ENCODE measurements at regions not wholly inside any gene's neighbourhood (a gene's known extent, or its start where the extent isn't known, plus 50 kb on each side); places are given as distances from the start of the nearest gene placed in this dataset.

DNA sequence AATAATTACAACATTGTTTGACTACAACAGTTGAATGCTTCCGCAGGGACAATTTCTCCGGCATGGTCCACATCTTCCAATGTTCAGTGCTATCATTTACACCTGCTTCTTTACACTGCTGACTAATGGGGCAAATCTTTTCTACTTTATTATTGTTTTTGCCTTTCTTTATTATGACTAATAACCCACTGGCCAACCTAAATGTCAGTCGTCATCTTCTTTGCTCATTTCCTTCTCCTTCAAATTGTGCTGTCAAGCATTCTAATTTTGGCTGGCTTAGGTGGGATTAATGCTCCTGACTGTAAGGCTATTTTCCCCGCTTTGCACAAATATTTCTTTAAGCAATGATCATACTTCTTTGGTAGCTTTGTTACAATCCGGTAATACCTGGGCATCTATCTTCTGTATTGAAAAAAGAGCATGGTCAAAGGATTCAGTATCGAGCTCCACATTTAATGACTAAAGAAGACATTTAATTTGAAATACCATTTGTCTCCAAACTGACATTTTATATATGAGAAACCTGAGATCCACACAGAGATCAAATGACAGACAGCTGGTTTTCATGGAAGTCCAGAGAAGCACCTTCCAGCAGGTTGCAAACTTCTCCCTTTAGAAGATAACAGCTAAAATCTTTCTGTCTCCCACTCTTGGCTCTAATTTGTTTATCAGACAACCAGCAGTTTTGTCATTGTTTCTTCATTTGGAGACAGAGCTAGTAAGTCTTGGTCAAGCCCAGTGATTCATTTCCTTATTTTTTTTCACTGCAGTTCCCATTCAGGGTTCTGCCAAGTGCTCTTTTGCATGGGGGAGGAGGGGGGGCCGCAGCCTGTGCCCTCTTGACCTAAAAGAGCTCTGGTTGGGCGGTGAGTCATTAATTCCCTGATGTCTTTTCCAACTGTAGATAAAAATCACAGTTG is 132.9 kb downstream of the SOCS6 start (continued):
- TF ChIP-seq RAD21 (conservative IDR thresholded peaks at IDR 0.05 in 1 of 2, IDR thresholded peaks at IDR 0.05 in 1 of 2) (peak; percentile 37 to 58; a peak in 4 of 5 replicates), NFE2L2 (conservative IDR thresholded peaks at IDR 0.05; ENCODE audit: low read length) (no peak), POLR2AphosphoS2 (conservative IDR thresholded peaks at IDR 0.05; ENCODE audit: low read length) (no peak), HOXB5 (CRISPR knock-in tag; IDR thresholded peaks at IDR 0.05) (no peak; the same call in 1 of the 2 replicates), E2F6 (IDR thresholded peaks at IDR 0.05; ENCODE audit: borderline replicate concordance, low read depth) (no peak), EP300 (IDR thresholded peaks at IDR 0.05) (peak; percentile 92 to 96; a peak in 4 of 5 replicates), HMGXB4 (CRISPR knock-in tag; IDR thresholded peaks at IDR 0.05; ENCODE audit: borderline replicate concordance) (no peak), MAX (IDR thresholded peaks at IDR 0.05) (peak; percentile 79), ESRRA (IDR thresholded peaks at IDR 0.05; ENCODE audit: borderline replicate concordance, low read length) (no peak), JUNB (IDR thresholded peaks at IDR 0.05) (peak; percentile 94; the same call in 1 of the 2 replicates), CBX2 (IDR thresholded peaks at IDR 0.05; ENCODE audit: borderline replicate concordance, low read depth) (no peak), KDM5A (IDR thresholded peaks at IDR 0.05) (no peak)
- TF ChIP-seq, protein P1, sequence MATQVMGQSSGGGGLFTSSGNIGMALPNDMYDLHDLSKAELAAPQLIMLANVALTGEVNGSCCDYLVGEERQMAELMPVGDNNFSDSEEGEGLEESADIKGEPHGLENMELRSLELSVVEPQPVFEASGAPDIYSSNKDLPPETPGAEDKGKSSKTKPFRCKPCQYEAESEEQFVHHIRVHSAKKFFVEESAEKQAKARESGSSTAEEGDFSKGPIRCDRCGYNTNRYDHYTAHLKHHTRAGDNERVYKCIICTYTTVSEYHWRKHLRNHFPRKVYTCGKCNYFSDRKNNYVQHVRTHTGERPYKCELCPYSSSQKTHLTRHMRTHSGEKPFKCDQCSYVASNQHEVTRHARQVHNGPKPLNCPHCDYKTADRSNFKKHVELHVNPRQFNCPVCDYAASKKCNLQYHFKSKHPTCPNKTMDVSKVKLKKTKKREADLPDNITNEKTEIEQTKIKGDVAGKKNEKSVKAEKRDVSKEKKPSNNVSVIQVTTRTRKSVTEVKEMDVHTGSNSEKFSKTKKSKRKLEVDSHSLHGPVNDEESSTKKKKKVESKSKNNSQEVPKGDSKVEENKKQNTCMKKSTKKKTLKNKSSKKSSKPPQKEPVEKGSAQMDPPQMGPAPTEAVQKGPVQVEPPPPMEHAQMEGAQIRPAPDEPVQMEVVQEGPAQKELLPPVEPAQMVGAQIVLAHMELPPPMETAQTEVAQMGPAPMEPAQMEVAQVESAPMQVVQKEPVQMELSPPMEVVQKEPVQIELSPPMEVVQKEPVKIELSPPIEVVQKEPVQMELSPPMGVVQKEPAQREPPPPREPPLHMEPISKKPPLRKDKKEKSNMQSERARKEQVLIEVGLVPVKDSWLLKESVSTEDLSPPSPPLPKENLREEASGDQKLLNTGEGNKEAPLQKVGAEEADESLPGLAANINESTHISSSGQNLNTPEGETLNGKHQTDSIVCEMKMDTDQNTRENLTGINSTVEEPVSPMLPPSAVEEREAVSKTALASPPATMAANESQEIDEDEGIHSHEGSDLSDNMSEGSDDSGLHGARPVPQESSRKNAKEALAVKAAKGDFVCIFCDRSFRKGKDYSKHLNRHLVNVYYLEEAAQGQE (IDR thresholded peaks at IDR 0.05): no peak
- TF ChIP-seq, protein P2, sequence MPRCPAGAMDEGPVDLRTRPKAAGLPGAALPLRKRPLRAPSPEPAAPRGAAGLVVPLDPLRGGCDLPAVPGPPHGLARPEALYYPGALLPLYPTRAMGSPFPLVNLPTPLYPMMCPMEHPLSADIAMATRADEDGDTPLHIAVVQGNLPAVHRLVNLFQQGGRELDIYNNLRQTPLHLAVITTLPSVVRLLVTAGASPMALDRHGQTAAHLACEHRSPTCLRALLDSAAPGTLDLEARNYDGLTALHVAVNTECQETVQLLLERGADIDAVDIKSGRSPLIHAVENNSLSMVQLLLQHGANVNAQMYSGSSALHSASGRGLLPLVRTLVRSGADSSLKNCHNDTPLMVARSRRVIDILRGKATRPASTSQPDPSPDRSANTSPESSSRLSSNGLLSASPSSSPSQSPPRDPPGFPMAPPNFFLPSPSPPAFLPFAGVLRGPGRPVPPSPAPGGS (IDR thresholded peaks at IDR 0.05): peak; percentile 77; the same call in 1 of the 3 replicates

DNA sequence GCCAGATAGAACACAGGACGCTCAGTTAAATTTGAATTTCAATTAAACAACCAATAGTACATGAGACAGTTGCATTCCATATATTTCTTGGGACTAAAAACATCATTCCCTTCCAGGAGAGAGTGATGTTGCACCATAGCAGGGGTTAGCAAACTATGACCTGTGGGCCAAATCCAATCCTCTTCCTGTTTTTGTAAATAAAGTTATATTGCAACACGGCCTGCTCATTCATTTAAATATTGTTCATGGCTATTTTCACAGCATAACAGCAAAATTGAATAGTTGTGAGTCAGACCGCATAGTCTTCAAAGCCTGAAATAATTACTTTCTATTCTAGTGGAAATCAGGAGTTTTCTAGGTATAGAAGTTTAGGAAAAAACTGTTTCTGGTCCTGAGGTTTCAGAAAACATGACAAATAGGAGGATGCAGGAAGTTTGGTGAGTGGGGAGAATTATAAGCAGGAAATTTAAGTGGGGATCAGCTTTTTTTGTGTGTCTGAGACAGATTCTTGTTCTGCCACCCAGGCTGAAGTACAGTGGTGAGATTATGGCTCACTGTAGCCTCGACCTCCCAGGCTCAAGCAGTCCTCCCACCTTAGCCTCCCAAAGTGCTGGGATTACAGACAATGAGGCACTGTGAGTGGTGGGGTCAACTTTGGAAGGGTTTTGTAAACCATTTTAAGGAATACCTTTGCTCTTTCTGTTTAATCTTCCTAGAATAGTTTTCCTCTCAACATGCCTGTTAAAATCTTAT is 131.5 kb downstream of the SOCS6 start:
- POLR2A ChIA-PET: no interaction called here
- Histone ChIP-seq H3K4me2 (peak overlapping the region; percentile 75), H3K4me1 (peaks cover 69% of the 10 kb centered on the region)

More for the DNA sequence above, 131.5 kb downstream of the SOCS6 start:
- WGBS (ENCODE audit: missing lambda C conversion rate): 39% methylated on average over 4 of the region's 4 CpGs
- ATAC-seq (no peak), FAIRE-seq (no peak), DNase-seq (ENCODE audit: low read depth in 1 of 2, low spot score in 1 of 2) (peak in 1 of 2 experiments; percentile 66)
- peaks cover 4% of the 10 kb centered on the region; the same call in 2 of the 3 replicates for H3K9me3 ChIP-seq
- H3K27ac ChIP-seq: peak overlapping the region; percentile 93 to 100
- no peak overlapping the region for H3K4me3 ChIP-seq
- TF ChIP-seq RFX5 (IDR thresholded peaks at IDR 0.05): no peak
- no peak for TF ChIP-seq HOXB13 (CRISPR knock-in tag; IDR thresholded peaks at IDR 0.05; ENCODE audit: low read depth)
- no peak for TF ChIP-seq RNF2 (IDR thresholded peaks at IDR 0.05; ENCODE audit: borderline replicate concordance, low read depth)
- TF ChIP-seq FOSL2 (IDR thresholded peaks at IDR 0.05): peak; percentile 8; the same call in 1 of the 2 replicates
- peak; percentile 74 for TF ChIP-seq FOSL2 (CRISPR knock-in tag; IDR thresholded peaks at IDR 0.05)
- TF ChIP-seq BHLHE40 (IDR thresholded peaks at IDR 0.05; ENCODE audit: low read depth, low read length): no peak
- peak; percentile 90 to 93 for TF ChIP-seq CEBPB (IDR thresholded peaks at IDR 0.05)
- TF ChIP-seq JUN (IDR thresholded peaks at IDR 0.05): peak; percentile 35 to 50; a peak in 1 of 5 replicates
- peak; percentile 49; the same call in 1 of the 2 replicates for TF ChIP-seq GATA3 (IDR thresholded peaks at IDR 0.05; ENCODE audit: borderline replicate concordance)
- peak; percentile 55 to 62; a peak in 2 of 5 replicates for TF ChIP-seq EP300 (IDR thresholded peaks at IDR 0.05)
- TF ChIP-seq, protein P2 (IDR thresholded peaks at IDR 0.05): 0 out of 3 replicates have a peak, but pooled peaks have one; percentile 25
- TF ChIP-seq, protein P3, sequence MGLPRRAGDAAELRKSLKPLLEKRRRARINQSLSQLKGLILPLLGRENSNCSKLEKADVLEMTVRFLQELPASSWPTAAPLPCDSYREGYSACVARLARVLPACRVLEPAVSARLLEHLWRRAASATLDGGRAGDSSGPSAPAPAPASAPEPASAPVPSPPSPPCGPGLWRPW (IDR thresholded peaks at IDR 0.05): peak; percentile 61; the same call in 1 of the 2 replicates
- peak; percentile 37; the same call in 1 of the 2 replicates for TF ChIP-seq JUNB (IDR thresholded peaks at IDR 0.05)
- TF ChIP-seq ZSCAN20 (CRISPR knock-in tag; IDR thresholded peaks at IDR 0.05): no peak
- no peak for TF ChIP-seq POLR2A (IDR thresholded peaks at IDR 0.05; ENCODE audit: low read length)
- CTCF ChIA-PET: interaction anchor here (1.1 to 1.5 kb wide), 4 partner anchors 14 to 42 kb away, joined by 3 to 4 read pairs (median 4); no protein-coding TSS in a partner anchor
